Retinal pigment epithelial cell (primary cell): ENCODE measurements at regions not wholly inside any gene's neighbourhood (a gene's known extent, or its start where the extent isn't known, plus 50 kb on each side); places are given as distances from the start of the nearest gene placed in this dataset.

Experiments
- DNase-seq: peaks from one replicate; pipeline ENCODE4 v3.0.0-alpha.2; 2010; ENCODE audit warnings: low read depth
- H3K4me3 ChIP-seq: 2 replicates; pipeline ENCODE4 v1.5.1; 2011; ENCODE audit warnings: mild to moderate bottlenecking, low read length, control low read depth, moderate library complexity
- CTCF ChIP-seq: conservative IDR thresholded peaks from 2 replicates; pipeline ENCODE4 v1.5.1; 2011; ENCODE audit warnings: low read depth, low read length, control low read depth, inconsistent platforms

- H3K4me3 ChIP-seq = no peak overlapping the region
- no peak for TF ChIP-seq CTCF
- DNase-seq = no peak
Measured at GRCh38 chr22:48602805-48603518, 1224.7 kb downstream of the BRD1 start.

- no peak for TF ChIP-seq CTCF
- no peak for DNase-seq
- H3K4me3 ChIP-seq = no peak overlapping the region
Measured at GRCh38 chr22:48600681-48601080, 1227.0 kb downstream of the BRD1 start.

GRCh38 chr22:48600171-48600570, 1227.5 kb downstream of the BRD1 start:
- no peak overlapping the region for H3K4me3 ChIP-seq
- no peak for DNase-seq
- TF ChIP-seq CTCF = no peak

- DNase-seq = no peak
- no peak overlapping the region for H3K4me3 ChIP-seq
- no peak for TF ChIP-seq CTCF
Measured at GRCh38 chr22:48599346-48599745, 1228.3 kb downstream of the BRD1 start.

GRCh38 chr22:48596111-48596850, 1231.4 kb downstream of the BRD1 start:
- TF ChIP-seq CTCF = no peak
- DNase-seq = no peak
- no peak overlapping the region for H3K4me3 ChIP-seq

GRCh38 chr22:48595511-48595905, 1232.2 kb downstream of the BRD1 start:
- TF ChIP-seq CTCF = no peak
- H3K4me3 ChIP-seq = no peak overlapping the region
- no peak for DNase-seq
